ENCODE measurements at regions not wholly inside any gene's neighbourhood (a gene's known extent, or its start where the extent isn't known, plus 50 kb on each side); places are given as distances from the start of the nearest gene placed in this dataset.

- no peak for TF ChIP-seq EZH2 (IDR thresholded peaks at IDR 0.05; ENCODE audit: insufficient read depth, poor library complexity, severe bottlenecking)
- TF ChIP-seq EZH2phosphoT487 (IDR thresholded peaks at IDR 0.05; ENCODE audit: insufficient read depth, low read depth) = no peak
Measured at GRCh38 chrY:7448687-7449086, 537.1 kb upstream of the AMELY start.
